Peyer's patch (tissue), 4 donors: ENCODE measurements at regions not wholly inside any gene's neighbourhood (a gene's known extent, or its start where the extent isn't known, plus 50 kb on each side); places are given as distances from the start of the nearest gene placed in this dataset.

Source experiments
- DNase-seq, 3 donors: peaks; one replicate each; pipeline ENCODE4 v3.0.0-alpha.2; 2017 to 2019
- H3K27ac ChIP-seq, 4 donors: fragments of 200-600 bp; sonication (generic); one replicate each; pipeline ENCODE4 v1.5.1; 2016 to 2019
- H3K27me3 ChIP-seq, 2 donors: fragments of 200-600 bp; sonication (generic); one replicate each; pipeline ENCODE4 v1.5.1; 2019
- H3K36me3 ChIP-seq, 3 donors: fragments of 200-600 bp; sonication (generic); one replicate each; pipeline ENCODE4 v1.5.1; 2016 to 2019
- H3K4me1 ChIP-seq, 4 donors: fragments of 200-600 bp; sonication (generic); one replicate each; pipeline ENCODE4 v1.5.1; 2016 to 2019
- H3K4me3 ChIP-seq, 4 donors: fragments of 200-600 bp; sonication (generic); 1 replicate in 3 of 4; 2 replicates in 1 of 4; pipeline ENCODE4 v1.5.1; 2016 to 2019; ENCODE audit warnings: mild to moderate bottlenecking in 1 of 4
- H3K9me3 ChIP-seq, 4 donors: fragments of 200-600 bp; sonication (generic); one replicate each; pipeline ENCODE4 v1.5.1; 2016 to 2019; ENCODE audit warnings: mild to moderate bottlenecking in 1 of 4
- POLR2A ChIP-seq, 2 donors: fragments of 450-650 bp; IDR thresholded peaks; one replicate each; pipeline ENCODE4 v1.5.1; 2017; ENCODE audit warnings: antibody characterized with exemption in 2 of 2, mild to moderate bottlenecking in 2 of 2, moderate library complexity in 2 of 2
- TF ChIP-seq, protein P1 (sequence below), 6 experiments: fragments of 450-650 bp in 4 of 6; fragments of 200-600 bp in 2 of 6; sonication (generic) in 1 of 6; IDR thresholded peaks; one replicate each; pipeline ENCODE4 v1.5.1; 2017 to 2019; ENCODE audit warnings: antibody characterized with exemption in 6 of 6, mild to moderate bottlenecking in 3 of 6, moderate library complexity in 1 of 6

- H3K27ac ChIP-seq = no peak overlapping the region
- no peak for TF ChIP-seq POLR2A (IDR thresholded peaks at IDR 0.05)
- TF ChIP-seq, protein P1, sequence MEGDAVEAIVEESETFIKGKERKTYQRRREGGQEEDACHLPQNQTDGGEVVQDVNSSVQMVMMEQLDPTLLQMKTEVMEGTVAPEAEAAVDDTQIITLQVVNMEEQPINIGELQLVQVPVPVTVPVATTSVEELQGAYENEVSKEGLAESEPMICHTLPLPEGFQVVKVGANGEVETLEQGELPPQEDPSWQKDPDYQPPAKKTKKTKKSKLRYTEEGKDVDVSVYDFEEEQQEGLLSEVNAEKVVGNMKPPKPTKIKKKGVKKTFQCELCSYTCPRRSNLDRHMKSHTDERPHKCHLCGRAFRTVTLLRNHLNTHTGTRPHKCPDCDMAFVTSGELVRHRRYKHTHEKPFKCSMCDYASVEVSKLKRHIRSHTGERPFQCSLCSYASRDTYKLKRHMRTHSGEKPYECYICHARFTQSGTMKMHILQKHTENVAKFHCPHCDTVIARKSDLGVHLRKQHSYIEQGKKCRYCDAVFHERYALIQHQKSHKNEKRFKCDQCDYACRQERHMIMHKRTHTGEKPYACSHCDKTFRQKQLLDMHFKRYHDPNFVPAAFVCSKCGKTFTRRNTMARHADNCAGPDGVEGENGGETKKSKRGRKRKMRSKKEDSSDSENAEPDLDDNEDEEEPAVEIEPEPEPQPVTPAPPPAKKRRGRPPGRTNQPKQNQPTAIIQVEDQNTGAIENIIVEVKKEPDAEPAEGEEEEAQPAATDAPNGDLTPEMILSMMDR (IDR thresholded peaks at IDR 0.05) = no peak
- H3K27me3 ChIP-seq = no peaks in the 10 kb centered on the region
- no peak overlapping the region for H3K4me3 ChIP-seq
- no peaks in the 10 kb centered on the region for H3K9me3 ChIP-seq
- H3K36me3 ChIP-seq = no peaks in the 10 kb centered on the region
- H3K4me1 ChIP-seq = peaks cover 0 to under 1% (median 0%) of the 10 kb centered on the region in 4 donors
- DNase-seq = no peak
These were observed 114.2 kb downstream of the SMIM20 start for GRCh38 chr4:26028133-26028792.

GRCh38 chr4:26028793-26029567 is 115.0 kb downstream of the SMIM20 start:
- Histone ChIP-seq H3K27me3 (no peaks in the 10 kb centered on the region), H3K27ac (peak overlapping the region in 1 of 4 donors; percentile 10), H3K4me1 (no peaks in the 10 kb centered on the region), H3K36me3 (no peaks in the 10 kb centered on the region), H3K9me3 (no peaks in the 10 kb centered on the region), H3K4me3 (peak overlapping the region in 2 of 4 donors; percentile 14 to 35)
- peak; percentile 26 to 77 (median 69) for DNase-seq
- TF ChIP-seq, protein P1 (IDR thresholded peaks at IDR 0.05) = peak; percentile 19 to 66 (median 64)
- no peak for TF ChIP-seq POLR2A (IDR thresholded peaks at IDR 0.05)

GRCh38 chr4:26029568-26030131 is 115.6 kb downstream of the SMIM20 start:
- TF ChIP-seq, protein P1 (IDR thresholded peaks at IDR 0.05) = no peak
- no peak for TF ChIP-seq POLR2A (IDR thresholded peaks at IDR 0.05)
- H3K4me1 ChIP-seq = no peaks in the 10 kb centered on the region
- no peak for DNase-seq
- no peaks in the 10 kb centered on the region for H3K27me3 ChIP-seq
- no peaks in the 10 kb centered on the region for H3K36me3 ChIP-seq
- H3K27ac ChIP-seq = peak overlapping the region in 1 of 4 donors; percentile 10
- H3K4me3 ChIP-seq = no peak overlapping the region
- H3K9me3 ChIP-seq = no peaks in the 10 kb centered on the region

GRCh38 chr4:26030260-26030667 is 116.2 kb downstream of the SMIM20 start:
- H3K9me3 ChIP-seq = no peaks in the 10 kb centered on the region
- H3K36me3 ChIP-seq = no peaks in the 10 kb centered on the region
- no peaks in the 10 kb centered on the region for H3K4me1 ChIP-seq
- no peak overlapping the region for H3K27ac ChIP-seq
- TF ChIP-seq, protein P1 (IDR thresholded peaks at IDR 0.05) = no peak
- TF ChIP-seq POLR2A (IDR thresholded peaks at IDR 0.05) = no peak
- no peak for DNase-seq
- no peaks in the 10 kb centered on the region for H3K27me3 ChIP-seq
- no peak overlapping the region for H3K4me3 ChIP-seq

DNA sequence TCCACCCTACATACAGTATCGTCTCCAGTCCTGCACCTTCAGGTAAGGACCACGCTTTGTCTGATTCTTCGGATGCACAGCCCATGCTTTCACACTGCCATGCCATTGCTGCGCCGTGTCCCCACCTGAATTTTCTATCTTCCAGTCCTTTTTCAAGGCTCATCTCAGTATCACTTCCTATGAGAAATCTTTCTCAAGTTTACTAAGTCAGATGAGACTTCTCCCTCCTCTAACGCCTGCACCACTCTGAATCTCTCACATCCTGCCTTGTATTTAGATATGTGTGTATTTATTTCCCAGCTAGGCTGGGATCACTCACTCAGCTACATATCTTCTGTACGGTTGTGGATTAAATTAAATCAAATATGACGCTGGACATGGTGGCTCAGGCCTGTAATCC is 116.8 kb downstream of the SMIM20 start:
- Histone ChIP-seq H3K4me3 (no peak overlapping the region), H3K27me3 (no peaks in the 10 kb centered on the region), H3K9me3 (no peaks in the 10 kb centered on the region), H3K4me1 (no peaks in the 10 kb centered on the region), H3K36me3 (no peaks in the 10 kb centered on the region), H3K27ac (no peak overlapping the region)
- TF ChIP-seq POLR2A (IDR thresholded peaks at IDR 0.05) = no peak
- TF ChIP-seq, protein P1 (IDR thresholded peaks at IDR 0.05) = no peak
- DNase-seq = no peak
